K562 (cell line): ENCODE measurements at regions not wholly inside any gene's neighbourhood (a gene's known extent, or its start where the extent isn't known, plus 50 kb on each side); places are given as distances from the start of the nearest gene placed in this dataset.

ENCODE experiments used
- BHLHE40 ChIP-seq: IDR thresholded peaks from 2 replicates; pipeline ENCODE4 v1.6.1; 2011; ENCODE audit warnings: low read length, improper control_type of control experiment
- CEBPB ChIP-seq: fragments of 450-650 bp; IDR thresholded peaks from 2 replicates; pipeline ENCODE4 v1.6.1; 2016; ENCODE audit warnings: missing genetic modification characterization, missing compliant biosample characterization
- EZH2 ChIP-seq: IDR thresholded peaks from 2 replicates; pipeline ENCODE4 v1.6.1; 2012; ENCODE audit warnings: low read depth, mild to moderate bottlenecking, inconsistent platforms, low read length, borderline replicate concordance
- HNRNPK ChIP-seq: fragments of 200-400 bp; formaldehyde crosslinking; IDR thresholded peaks from one replicate; pipeline ENCODE4 v1.6.1; 2018; ENCODE audit warnings: mild to moderate bottlenecking, low read depth, low read length; ENCODE audit not compliant: poor library complexity, severe bottlenecking
- JUN ChIP-seq, 2 experiments: sonication (generic) in 1 of 2; formaldehyde crosslinking in 1 of 2; IDR thresholded peaks; 2 replicates each; pipeline versions ENCODE4 v1.6.1 to v1.8.0; 2012 to 2022; ENCODE audit warnings: borderline replicate concordance in 2 of 2, mild to moderate bottlenecking in 2 of 2, improper control_type of control experiment in 1 of 2, low read depth in 1 of 2, low read length in 1 of 2, missing genetic modification reagents in 1 of 2
- POLR2A ChIP-seq: fragments of 450-650 bp; conservative IDR thresholded peaks from 2 replicates; pipeline ENCODE4 v1.6.1; 2016
- RAD21 ChIP-seq, 2 experiments: fragments of 250-450 bp in 1 of 2; fragments of 450-650 bp in 1 of 2; sonication (Bioruptor Pico) in 1 of 2; formaldehyde crosslinking in 1 of 2; IDR thresholded peaks in 1 of 2; conservative IDR thresholded peaks in 1 of 2; 2 replicates each; pipeline versions ENCODE4 v1.4.0 to v1.8.0; 2020 to 2022; ENCODE audit warnings: mild to moderate bottlenecking in 2 of 2, moderate library complexity in 1 of 2
- TF ChIP-seq, protein P1 (sequence below): fragments of 450-650 bp; IDR thresholded peaks from 2 replicates; pipeline ENCODE4 v1.6.1; 2016; ENCODE audit warnings: missing biosample characterization, missing genetic modification characterization
- TF ChIP-seq, protein P2 (sequence below): IDR thresholded peaks from 2 replicates; pipeline ENCODE4 v1.6.1; 2014; ENCODE audit warnings: antibody characterized with exemption

DNA sequence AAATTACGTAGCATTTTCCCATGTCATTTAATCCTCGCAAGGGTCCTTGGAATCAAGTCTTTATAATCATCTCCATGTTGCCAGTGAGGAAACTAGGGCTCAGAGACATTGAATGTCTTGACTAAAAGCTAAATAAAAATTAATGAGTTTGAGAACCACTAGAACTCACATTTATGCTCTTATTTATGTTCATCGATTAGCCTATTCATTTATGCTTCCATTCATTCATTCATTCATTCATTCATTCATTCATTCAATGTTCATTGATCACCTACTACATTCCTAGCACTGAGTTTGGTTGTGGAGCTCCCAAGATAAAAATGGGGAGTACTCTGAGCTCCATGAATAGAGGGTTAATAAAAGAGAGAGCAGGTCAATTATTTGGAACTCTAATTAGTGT, 59.7 kb downstream of the KCNA1 start:
- TF ChIP-seq HNRNPK (no peak), JUN (IDR thresholded peaks at IDR 0.05; ENCODE audit: borderline replicate concordance, low read depth, low read length) (no peak), JUN (CRISPR knock-in tag; IDR thresholded peaks at IDR 0.05; ENCODE audit: borderline replicate concordance) (no peak), BHLHE40 (no peak), RAD21 (CRISPR knock-in tag; conservative IDR thresholded peaks at IDR 0.05 in 1 of 2, IDR thresholded peaks at IDR 0.05 in 1 of 2) (no peak), POLR2A (no peak), EZH2 (no peak), CEBPB (no peak)
- TF ChIP-seq, protein P1, sequence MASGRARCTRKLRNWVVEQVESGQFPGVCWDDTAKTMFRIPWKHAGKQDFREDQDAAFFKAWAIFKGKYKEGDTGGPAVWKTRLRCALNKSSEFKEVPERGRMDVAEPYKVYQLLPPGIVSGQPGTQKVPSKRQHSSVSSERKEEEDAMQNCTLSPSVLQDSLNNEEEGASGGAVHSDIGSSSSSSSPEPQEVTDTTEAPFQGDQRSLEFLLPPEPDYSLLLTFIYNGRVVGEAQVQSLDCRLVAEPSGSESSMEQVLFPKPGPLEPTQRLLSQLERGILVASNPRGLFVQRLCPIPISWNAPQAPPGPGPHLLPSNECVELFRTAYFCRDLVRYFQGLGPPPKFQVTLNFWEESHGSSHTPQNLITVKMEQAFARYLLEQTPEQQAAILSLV: no peak
- TF ChIP-seq, protein P2, sequence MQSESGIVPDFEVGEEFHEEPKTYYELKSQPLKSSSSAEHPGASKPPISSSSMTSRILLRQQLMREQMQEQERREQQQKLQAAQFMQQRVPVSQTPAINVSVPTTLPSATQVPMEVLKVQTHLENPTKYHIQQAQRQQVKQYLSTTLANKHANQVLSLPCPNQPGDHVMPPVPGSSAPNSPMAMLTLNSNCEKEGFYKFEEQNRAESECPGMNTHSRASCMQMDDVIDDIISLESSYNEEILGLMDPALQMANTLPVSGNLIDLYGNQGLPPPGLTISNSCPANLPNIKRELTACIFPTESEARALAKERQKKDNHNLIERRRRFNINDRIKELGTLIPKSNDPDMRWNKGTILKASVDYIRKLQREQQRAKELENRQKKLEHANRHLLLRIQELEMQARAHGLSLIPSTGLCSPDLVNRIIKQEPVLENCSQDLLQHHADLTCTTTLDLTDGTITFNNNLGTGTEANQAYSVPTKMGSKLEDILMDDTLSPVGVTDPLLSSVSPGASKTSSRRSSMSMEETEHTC: no peak
